Gastrocnemius medialis (tissue), 4 donors: ENCODE measurements at regions not wholly inside any gene's neighbourhood (a gene's known extent, or its start where the extent isn't known, plus 50 kb on each side); places are given as distances from the start of the nearest gene placed in this dataset.
"Not testable (repeated sequence)": the region's sequence is repeated elsewhere in the genome, so short reads cannot be mapped to it uniquely, and the experiment has no call there.

Experiments
- CTCF ChIP-seq, 5 experiments: fragments of 450-650 bp in 3 of 5; fragments of 200-600 bp in 2 of 5; sonication (generic) in 2 of 5; IDR thresholded peaks in 4 of 5; conservative IDR thresholded peaks in 1 of 5; 1 replicate in 4 of 5; 2 replicates in 1 of 5; pipeline ENCODE4 v1.5.1; 2016 to 2019; ENCODE audit warnings: antibody characterized with exemption in 5 of 5, mild to moderate bottlenecking in 3 of 5, moderate library complexity in 3 of 5
- POLR2A ChIP-seq, 2 donors: fragments of 450-650 bp; IDR thresholded peaks; one replicate each; pipeline ENCODE4 v1.6.1; 2017; ENCODE audit warnings: antibody characterized with exemption in 2 of 2, mild to moderate bottlenecking in 2 of 2, moderate library complexity in 2 of 2

DNA sequence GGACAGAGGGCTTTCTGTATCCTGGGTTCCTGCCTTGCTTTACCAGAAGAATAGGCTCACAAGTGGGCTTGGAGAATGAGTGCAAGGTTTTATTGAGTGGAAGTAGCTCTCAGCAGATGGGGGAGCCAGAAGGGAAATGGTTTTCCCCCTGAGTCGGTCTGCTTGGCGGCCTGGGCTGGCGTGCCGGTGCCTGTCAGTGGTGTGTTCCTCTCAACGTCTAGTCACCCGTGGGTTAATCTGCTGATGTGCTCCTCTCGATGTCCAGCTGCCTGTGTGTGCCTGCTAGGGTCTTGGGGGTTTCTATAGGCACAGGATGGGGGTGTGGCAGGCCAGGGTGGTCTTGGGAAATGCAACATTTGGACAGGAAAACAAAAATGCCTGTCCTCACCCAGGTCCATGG is 370.8 kb upstream of the ZNF462 start:
- TF ChIP-seq CTCF (IDR thresholded peaks at IDR 0.05 in 4 of 5, conservative IDR thresholded peaks at IDR 0.05 in 1 of 5); POLR2A (IDR thresholded peaks at IDR 0.05): not testable (repeated sequence)
